HG02852 (cell line): ENCODE measurements at regions not wholly inside any gene's neighbourhood (a gene's known extent, or its start where the extent isn't known, plus 50 kb on each side); places are given as distances from the start of the nearest gene placed in this dataset.

ENCODE experiments used
- ATAC-seq: cut with Tn5 transposase; IDR thresholded peaks from one replicate; pipeline ENCODE4 v1.9.1; 2021; ENCODE audit warnings: mild to moderate bottlenecking, moderate library complexity; ENCODE audit not compliant: unreplicated experiment

DNA sequence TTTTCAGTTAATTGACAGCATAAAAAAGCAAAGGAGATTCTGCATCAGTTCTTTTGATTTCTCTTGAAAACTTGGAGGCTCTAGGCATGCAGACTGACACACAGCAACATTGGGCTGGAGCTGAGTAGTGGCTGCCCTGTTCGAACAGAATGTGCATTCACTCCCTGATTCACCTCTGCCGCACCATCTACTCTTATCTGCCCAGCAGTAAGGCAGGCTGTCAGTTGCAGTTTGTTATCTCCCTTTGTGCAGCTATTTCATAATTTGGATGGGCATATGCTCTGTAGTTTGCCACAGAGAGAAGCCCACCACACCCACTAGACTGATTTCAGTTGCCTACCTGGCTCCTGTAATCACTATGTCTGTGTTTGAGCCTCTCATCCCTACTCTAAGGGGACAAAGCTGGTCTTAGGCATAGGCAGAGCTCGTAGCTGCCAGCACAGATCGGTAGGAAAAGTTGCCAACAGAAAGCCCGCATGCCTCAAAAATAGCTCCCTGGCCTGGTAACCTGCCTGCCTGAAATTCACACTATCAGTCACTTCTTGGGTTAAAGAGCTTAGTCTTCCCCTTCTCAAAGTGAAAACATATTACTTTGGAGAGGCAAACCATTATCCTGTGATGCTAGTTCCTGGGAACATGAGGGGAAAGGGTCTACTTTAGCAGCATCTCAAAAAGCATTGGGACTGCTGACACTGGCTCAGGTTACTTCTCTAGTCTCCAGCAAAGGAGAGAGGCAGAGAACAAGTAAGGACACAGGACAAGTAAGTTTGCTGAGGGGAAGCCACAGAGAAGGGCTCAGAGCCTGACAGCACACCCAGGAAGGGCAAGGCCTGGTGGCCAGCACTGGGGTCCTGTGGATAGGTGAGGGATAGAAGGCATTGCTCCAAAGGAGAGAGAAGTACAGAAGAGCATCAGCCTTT is 75.9 kb upstream of the TMEM164 start:
- no peak for ATAC-seq

DNA sequence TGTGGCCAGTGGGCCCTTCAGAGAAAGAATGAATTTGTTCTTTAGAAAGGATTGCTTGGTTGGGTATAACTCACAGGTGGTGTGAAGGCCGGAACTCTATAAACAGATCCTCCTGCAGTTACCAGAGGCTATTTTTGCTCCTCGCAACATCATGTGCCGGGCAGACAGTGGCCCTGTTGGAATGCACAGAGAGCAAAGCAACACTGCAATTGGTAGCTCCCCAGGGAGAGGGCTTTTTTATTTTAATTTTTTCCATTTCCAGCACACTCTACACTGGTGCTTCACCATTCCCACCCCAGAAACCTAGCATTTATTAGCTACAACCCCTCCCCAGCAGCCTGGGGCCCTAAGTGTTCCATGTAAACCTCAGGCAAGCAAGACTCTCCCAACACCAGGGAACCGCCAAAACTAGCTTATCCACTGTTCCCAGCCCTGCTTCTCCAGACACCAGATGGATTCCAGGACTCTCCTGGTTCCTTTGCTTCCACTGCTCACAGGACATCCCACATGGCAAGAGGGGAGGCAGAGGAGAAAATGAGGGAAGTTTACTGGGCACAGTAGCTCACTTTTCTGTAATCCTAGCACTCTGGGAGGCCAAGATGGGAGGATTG is 75.1 kb upstream of the TMEM164 start:
- ATAC-seq, result no peak

DNA sequence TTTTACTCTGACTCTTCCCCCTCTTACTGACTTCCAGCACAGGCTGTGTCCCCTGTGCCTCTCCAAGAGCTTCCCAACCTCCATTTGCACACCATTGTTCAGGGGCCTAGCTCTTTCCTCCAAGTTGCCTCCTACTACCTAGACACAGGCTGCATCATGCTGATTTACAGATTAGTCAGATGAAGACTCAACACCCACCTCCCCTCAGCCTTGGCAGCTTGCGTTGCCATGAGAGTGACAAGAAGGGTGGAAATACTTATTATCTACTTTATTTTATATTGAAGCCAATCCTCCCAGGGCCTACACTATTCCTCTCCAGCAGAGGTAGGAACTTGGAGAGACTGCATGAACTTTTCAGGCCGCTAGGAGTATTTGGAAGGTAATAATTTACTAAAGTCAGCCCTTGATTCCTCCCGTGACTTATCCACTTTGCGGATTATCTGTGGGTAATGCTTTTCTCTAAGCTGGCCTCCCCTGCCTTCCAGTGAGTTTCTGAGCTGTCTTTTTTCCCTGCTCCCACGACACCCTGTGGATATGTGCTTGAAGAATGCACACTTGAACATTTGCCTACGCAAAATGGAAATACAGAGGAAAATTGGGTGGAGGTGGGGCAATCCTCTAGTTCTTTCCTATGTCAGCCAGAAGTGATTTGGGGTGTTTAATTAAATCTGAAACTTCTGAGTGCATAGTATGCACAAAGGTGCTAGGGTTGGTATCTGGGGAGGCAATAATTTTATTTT is 74.1 kb upstream of the TMEM164 start:
- ATAC-seq, result no peak

DNA sequence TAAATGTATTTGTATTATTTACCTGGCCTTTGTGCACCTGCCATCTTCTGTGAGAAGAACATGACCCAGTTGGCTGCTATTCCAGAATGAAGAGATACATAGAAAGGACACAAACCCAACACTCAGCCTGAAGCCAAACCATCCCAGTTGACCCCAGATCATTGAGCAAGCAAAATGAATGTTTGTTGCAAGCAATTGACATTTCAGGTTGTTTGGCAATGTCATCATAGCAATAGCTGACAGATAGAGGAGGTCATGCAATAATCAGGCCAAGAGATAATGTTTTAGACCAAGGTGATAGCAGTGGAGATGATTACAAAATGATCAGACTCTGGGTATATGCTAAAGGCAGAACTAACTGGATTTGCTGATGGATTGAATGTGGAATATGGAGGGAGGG is 71.2 kb upstream of the TMEM164 start:
- ATAC-seq, result no peak

DNA sequence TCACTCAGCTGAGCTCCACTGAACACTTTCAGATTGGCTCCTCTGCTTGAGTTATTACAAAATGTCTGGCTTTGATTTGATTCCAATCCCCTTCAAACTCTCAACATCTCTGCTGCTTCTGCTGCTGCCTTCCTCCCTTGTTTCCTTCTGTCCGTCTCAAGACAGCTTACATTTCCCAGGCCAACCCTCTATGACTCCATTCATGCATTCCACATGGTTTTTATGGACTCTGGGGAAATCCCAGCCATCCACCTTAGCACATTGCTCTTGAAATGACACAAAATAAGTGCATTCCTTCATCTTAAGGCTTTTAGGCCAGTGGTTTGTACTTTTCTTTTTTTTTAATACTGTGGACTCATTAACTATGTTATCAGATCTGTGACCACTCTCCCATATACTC is 68.5 kb upstream of the TMEM164 start:
- ATAC-seq, result no peak

DNA sequence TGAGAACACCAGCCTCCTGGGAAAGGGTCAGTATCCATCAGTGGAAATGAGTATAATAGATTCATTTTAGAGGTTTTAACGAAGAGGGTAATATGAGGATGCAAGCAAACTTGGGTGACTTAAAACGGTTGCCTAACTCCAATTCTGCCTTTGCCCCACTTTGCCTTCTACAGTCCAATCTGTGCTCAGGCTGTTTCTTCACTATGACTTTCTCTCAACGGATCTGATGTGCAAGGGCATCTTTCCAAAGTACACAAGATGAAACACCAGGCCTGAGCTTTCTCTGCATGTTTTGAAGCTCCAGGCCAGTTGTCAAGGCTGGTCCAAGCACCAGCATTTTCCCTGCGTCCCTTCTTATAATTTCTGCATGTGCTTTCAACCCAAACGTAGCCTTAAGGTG is 68.0 kb upstream of the TMEM164 start:
- ATAC-seq, result no peak

DNA sequence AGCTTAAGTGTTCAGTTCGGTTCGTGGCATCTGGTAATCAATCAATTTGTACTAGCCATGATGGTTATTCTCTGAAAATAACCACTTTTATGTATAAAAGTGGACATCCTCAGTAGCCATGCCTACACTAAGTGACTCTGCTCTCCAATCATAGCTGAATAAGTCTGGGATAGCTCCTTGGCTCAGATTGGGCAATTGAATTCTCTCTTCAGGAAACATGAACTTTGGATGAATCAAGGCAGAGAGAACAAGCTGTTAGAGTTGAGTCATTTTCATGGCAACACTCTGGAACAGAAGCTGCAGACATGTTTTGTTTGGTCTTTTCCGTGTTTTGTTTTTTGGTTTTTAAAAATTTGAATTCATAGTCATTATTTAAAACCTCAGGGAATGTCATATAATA is 66.8 kb upstream of the TMEM164 start:
- ATAC-seq, result no peak

DNA sequence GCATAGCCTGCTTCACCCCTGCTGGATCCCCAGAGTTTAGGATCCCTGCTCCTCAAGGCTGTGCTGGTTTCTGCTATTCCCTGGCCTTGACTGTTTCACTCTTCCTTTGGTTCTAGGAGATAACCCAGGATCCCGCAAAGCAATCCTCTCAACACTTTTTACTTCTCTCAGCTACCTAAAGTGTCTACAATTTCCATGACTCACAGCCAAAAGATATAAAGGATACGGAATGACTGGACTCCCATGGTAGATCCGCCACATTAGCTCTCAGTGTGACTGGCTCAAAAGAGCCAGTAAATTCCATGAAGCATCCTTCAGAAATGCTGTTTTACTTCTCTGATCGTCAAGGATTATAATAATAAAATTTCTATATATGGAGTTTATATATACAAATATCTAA is 66.3 kb upstream of the TMEM164 start:
- no peak for ATAC-seq

DNA sequence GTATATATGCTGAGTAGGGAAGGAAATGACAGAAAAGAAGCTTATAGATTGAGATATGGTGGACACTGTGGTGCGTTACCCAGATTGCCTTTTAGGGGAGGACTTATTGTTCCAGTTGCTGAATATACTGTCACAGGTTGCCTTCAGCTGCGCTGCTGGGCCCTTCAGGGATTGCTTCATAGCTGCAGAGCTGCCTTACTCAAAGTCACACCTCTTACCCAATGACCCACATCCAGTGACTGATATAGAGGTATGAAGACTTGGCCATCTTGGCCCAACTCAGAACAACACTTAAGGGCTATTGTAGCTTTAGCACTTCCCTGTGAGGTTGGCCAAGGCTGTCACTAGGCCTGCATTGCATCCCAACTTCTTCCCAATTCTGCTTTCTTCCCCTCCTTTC is 63.4 kb upstream of the TMEM164 start:
- ATAC-seq, result no peak

DNA sequence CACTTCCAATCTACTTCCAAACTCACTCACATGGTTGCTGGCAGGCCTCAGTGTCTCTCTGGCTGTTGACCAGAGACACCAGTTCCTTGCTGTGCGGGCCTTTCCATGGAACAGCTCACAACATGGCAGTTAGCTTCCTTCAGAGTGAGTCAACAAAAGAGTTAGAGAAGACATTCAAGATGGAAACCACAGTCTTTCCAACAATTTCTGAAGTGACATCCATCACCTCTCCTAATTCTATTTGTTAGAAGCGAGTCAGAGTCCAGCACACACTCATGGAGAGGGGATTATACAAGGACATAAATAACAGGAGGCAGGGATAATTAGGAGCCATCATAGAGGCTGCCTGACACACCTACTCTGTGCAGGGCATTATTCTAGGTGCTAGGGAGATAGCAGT is 62.5 kb upstream of the TMEM164 start:
- no peak for ATAC-seq

DNA sequence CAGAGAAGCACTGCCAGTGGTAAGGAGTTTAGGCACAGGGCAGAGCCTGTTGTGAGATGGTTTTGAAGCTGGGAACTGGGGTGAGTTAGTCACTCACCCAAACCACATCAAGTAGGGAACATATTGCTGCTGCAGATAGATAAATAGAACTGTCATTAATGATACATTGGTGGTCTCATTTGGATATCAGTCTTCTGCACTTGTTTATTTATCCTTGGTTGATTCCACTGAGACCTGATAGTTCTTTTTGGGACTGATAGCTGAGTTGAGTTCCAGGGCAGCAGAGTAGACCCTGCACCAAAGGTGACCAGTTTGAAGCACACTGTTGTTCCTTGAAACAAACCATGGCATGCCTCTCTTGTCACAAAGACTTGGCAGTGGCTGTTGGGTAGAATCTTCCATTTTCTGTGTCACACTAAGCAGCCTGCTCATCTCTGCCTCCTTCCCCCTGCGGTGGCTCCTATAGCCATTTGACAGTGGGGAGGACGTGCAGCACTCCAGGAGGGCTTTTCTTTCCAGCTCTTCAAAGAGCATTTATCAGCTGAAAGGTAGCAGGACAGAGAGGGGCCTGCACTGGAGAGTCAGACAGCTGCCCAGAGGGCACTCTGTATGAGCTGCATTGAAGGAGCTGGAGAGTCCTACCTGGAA is 59.7 kb upstream of the TMEM164 start:
- ATAC-seq, result no peak

DNA sequence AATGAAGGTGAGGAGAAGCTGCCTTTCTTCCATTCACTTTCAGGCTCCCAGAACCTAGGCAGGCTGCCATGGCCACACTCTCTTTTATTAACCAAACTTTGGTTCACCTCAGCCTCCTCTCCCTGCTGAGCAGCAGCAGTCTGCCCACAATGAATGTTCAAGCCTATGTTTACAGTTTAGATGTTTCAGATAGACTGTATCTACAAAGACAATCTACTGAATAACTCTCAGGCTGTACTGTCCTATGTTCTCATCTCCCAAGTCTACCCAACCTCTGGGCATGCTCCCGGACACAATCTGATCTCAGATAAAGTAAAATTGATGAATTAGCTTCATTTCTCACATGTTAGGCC is 59.2 kb upstream of the TMEM164 start:
- ATAC-seq, result no peak

DNA sequence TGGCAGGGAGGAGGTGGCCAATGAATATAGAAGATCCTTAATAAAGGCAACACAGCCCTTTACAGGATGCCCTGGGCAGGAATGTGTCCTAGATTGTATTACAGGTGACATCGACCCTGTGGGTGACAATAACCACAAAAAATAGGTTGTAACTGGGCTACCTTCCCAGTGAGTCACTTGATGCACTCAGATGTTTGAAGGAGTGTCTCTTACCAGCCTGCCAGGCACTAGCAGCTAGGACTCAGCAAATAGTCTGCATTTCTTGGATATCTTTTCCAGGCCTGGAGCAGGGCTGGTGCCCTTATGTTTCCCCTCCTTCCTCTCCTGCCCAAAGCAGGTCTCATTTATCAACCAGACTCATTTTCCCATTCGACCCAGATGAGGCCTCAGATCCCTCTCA is 50.9 kb upstream of the TMEM164 start:
- ATAC-seq, result no peak

DNA sequence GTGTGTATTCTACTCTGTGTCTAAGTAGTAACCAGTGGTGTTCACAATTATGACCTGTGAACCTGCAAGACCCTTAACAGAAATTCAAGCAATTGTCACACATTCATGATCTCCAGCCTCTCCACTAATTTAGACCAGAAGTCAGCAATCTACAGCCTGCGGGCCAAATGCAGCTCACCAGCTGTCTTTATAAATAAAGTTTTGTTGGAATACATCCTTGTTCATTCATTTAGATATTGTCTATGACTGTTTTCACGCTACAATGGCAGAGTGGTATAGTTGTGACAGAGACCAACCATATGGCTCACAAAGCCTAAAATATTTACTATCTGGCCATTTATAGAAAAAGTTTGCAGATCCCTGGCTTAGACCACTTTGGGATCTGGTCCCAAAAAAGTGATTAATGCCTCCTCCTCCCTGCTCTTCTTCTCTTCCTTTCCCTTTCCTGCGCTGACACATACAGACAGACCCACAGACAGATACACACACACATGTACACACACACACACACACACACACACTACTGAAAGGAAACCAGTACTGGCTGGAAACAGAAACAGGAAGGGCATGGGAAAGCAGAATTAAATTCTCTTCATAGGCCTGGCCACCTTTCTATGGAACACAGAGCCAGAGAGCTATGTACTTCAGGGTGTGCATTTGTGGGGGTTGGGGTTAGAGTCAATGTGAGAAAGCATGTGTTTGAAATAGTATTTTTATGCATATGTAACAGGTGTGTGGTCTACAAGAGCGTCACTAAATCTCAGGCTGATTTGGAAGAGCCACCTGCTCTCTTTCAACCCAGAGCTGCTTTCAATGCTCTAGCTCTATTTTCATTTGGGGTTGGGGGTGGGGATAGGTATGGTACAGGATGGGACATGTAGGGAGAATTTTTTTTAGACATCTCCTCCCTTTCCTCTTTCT is 49.7 kb upstream of the TMEM164 start:
- ATAC-seq, result peak; percentile 83
